Activated gamma-delta T cell (primary cell): ENCODE measurements at regions not wholly inside any gene's neighbourhood (a gene's known extent, or its start where the extent isn't known, plus 50 kb on each side); places are given as distances from the start of the nearest gene placed in this dataset.

ENCODE experiments used
- DNase-seq: peaks from one replicate; lab custom pipeline; 2025; lab: John Stamatoyannopoulos, UW

- no peak for DNase-seq
These were observed 1162.6 kb upstream of the C9orf72 start for GRCh38 chr9:28735738-28736342.

DNA sequence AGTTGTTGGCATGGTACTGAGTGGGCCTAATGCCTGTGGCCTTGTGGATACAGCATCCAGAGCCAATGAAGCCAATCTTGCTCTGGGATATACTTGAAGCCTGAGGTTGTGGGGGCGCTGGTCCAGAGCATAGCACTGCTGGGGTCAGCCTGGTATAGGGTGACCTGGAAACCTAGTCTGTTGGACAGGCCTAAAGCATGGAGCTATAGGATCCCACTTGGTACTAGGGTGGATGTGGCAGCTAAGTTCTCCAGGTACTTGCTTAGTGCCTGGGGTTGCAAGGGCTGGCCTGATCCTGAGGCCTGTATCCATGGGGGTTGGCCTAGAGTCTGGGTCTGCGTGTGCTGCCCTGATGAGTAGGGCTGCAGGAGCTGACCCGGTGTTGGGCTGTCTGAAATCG is 1168.2 kb upstream of the C9orf72 start:
- DNase-seq: no peak

DNA sequence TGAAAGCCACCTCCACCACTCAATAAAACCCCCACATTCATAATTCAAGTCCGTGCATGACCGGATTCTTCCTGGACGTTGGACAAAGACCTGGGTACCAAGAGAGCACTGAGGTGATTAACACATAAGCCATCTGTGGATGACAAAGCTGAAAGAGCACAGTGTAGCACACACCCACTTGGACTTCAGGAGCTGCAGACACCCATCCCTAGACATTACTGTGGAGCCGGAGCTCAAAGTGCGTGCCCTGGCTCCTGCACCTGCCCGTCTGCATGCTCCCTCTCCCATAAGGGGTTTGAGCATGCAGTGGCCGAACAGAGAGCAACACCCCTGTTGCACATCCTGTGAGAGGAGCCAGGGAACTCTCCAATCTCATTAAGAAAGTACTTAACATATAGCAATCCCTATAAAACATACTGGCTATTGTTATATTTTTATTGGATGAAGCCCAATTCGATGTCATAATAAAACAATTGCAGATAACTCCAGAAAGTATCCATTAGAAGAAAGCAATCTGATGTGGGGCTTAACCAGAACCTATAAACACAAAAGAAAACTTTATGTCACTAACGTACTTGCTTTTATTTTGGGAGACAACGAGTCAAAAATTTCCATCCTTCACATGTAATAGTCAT is 1174.2 kb upstream of the C9orf72 start:
- no peak for DNase-seq

DNA sequence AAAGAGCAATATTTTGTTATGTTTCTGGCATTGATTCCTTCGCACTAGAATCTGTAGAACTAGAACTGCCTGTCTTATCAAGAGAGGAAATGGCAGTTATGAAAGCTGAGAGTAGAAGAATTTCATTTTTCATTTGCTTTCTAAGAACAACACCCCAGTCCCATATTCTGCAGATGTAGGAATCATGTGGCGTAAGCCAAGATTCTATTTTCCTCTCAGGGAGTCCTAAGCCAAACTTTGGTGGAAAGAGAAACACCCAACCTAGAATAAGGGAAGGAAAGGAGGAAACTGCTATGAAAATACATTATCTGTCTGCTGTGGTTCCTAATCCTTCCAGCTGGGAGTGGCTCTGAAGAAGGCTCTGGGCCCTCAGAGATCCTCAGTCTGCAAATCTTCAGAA is 1176.9 kb upstream of the C9orf72 start:
- DNase-seq: no peak

- DNase-seq: no peak
These were observed 1185.1 kb upstream of the C9orf72 start for GRCh38 chr9:28758341-28758740.

GRCh38 chr9:28758971-28759370 is 1185.7 kb upstream of the C9orf72 start:
- DNase-seq: no peak

DNA sequence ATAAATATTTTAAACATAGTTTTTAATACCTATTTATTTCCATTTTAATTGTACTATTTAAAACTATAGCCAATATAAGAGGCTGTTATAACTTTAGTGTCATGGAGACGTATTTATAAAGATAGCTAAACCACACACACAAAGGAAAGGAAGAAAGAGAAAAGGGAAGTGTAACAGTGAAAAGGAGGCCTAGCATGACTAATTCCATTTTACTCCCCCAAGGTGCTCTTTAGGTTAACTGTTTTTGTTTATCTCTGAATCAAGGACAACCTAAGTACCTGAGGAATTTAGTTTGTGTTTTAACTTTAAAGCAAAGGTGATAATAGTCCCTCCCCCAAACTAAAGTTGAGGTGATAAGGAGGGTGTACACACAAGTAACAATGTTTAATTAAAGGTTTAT is 1188.9 kb upstream of the C9orf72 start:
- DNase-seq: no peak

DNA sequence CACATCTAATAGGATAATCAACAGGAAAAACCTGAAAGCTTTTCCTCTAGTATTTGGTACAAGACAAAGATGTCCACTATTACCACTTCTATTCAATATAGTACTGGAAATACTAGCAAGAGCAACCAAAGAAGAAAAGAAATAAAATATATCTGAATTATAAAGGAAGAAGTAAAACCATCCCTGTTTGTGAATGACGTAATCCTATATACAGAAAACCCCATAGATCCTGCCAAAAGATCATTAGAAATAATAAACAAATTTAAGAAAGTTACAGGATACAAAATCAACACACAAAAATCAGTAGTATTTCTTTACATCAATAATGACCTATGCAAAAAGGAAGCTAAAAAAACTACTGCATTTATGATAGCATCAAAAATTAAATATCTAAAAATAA is 1191.3 kb upstream of the C9orf72 start:
- DNase-seq: no peak

DNA sequence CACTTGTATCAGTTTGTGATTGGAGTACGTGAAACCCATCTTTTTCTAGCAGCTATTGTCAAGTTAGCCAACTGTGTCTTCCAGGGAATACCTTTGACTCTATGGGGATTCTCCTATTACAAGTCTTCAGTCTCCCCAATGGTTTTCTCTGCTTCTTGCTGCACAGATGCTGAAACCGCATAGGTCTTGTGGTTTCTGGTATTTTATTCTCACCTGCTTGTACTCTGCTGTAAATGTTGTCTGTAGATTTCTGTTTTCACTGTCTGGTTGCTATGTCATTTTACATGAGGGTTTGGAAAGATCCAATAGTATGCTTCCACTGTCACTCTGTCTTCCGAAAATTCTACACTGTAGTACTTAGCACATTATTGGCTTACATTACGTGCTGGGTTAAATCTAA is 1196.9 kb upstream of the C9orf72 start:
- no peak for DNase-seq

- no peak for DNase-seq
These were observed 1197.5 kb upstream of the C9orf72 start for GRCh38 chr9:28770827-28771226.

DNA sequence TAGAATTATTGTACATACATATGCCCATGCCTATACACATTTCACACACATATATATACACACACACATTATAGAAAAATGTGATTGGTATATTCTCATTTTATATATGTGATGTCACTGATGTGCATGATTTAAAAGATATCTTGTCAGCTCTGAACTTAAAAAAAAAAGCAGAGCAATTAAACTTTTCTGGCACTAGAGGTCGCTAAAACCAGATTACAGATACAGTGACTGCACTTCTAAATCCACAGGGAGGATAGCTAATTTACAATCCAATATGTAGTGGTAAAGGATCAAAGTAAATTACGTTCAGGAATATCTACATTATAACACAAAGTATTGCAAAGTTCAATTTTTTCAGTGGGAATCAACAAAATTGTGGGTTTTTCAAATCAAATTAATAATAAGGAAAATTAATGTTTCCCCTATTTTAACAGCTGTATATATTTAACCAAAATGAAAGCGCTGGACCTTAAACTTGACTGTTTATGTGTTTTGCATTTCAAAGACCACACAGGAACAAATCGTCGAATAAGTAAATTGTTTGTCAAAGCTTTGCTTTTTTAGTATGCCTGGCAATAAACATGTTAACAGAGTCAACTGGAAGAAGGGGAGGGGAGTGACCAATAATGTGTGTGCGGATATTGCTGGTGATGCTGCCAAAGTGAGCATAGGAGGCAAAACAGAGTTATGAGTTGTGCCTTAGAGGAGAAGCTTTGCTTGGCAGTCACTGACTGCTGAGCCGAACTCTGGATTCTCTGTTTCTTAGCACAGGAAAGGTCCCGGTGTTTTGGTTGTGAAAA is 1201.4 kb upstream of the C9orf72 start:
- no peak for DNase-seq

DNA sequence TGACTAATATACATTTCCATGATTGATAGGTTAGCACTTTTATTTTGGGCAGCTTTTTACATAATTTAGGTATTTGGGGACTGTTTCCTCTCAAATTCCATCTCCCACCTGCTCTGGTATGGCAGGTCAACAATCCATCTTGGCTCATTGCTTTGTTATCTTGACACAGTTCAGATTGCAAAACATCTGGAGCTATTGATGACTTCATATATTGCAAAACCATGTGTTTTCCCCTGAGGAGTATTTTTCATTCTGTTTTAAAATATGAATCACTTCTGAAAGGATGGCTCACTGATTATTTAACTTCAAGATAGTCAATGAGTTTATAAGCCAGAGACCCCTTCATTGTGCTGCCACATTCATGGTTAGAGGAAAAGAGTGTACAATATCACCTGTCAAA is 1206.0 kb upstream of the C9orf72 start:
- DNase-seq: no peak

DNA sequence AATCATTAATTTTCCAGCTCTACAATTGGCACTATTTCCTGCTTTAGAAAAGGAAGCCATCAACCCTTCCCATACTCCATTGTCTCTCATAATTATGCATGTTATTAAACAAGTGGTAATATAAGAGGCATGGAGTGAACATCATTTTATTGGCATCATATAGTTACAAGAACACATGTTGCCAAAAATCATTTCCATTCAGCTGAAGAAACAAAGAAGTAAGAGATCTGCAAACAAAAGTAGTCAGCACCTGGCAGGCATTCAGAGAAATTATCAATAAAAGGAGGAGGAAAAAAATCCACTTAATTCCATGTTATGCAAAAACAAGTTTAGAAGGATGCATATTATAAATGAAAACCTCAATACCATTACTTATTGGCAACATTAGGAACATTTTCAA is 1208.2 kb upstream of the C9orf72 start:
- DNase-seq: no peak

DNA sequence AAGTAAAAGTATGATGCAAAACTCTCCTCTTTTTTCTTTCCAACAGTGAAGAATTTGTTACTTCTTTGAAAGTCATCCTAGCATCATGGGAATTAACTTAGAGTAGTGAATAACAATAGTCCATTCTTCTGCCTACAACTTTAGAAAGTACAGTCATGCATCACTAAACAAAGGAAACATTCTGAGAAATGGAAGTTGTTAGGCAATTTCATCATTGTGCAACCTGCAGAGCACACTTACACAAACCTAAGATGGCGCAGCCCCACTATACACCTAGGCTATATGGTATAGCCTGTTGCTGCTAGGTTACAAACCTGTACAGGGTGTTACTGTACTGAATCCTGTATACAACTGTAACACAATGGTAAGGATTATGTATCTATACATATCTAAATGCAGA is 1209.3 kb upstream of the C9orf72 start:
- no peak for DNase-seq

- DNase-seq: no peak
These were observed 1219.4 kb upstream of the C9orf72 start for GRCh38 chr9:28792716-28793115.

GRCh38 chr9:28799876-28800275 is 1226.6 kb upstream of the C9orf72 start:
- DNase-seq: no peak

GRCh38 chr9:28801144-28801799 is 1228.0 kb upstream of the C9orf72 start:
- no peak for DNase-seq

DNA sequence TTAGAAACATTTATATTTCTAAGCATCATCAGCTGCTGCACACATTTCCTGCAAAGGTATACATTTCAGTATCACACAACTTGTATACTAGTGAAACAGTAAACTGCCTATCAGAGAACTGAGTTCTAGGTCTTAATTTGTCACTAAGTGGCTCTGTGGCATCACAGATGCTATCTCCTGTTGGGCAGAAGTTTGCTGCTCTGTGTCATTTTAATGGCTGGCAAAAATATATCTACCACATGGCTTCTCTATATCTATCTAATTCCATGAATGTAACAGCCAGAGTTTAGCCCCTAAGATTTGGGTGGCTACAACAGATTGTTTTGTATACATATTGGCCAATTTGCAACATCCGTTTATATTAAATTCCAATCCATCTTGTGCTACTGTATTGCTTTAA is 1231.9 kb upstream of the C9orf72 start:
- no peak for DNase-seq

- DNase-seq: no peak
These were observed 1234.8 kb upstream of the C9orf72 start for GRCh38 chr9:28808042-28808441.

GRCh38 chr9:28810388-28811075 is 1237.3 kb upstream of the C9orf72 start:
- DNase-seq: no peak

DNA sequence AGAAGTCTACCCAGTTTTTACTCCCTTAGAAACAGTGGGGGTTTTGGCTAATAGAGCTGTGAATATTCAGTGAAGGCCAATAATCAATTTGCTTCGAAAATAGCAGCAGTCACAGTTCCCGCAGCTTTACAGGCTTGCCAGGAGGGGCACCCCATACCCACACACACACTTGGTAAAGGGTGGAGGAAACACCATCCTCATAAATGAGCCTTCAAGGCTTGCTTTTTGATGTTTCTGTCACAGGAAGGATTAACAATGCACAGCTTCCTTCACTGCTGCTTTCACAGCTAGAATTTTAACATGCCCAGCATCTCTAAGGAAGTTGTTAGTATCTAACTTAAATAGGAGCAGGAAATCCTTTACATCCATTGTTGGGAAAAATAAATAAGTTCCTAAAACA is 1247.5 kb upstream of the C9orf72 start:
- no peak for DNase-seq

GRCh38 chr9:28821240-28821639 is 1248.0 kb upstream of the C9orf72 start:
- DNase-seq: no peak
